HepG2 (cell line): ENCODE measurements at regions not wholly inside any gene's neighbourhood (a gene's known extent, or its start where the extent isn't known, plus 50 kb on each side); places are given as distances from the start of the nearest gene placed in this dataset.

Experiments used
- ATAC-seq: fragments of 200-7000 bp; cut with Tn5 transposase; 3 replicates; pipeline ENCODE4 v1.9.1; 2020; ENCODE audit warnings: mild to moderate bottlenecking, moderate library complexity
- BruUV-seq: library from RNA; stranded (reverse); fragments of 400-500 nt; replicated peaks from 2 replicates; lab custom pipeline; 2021; lab: Mats Ljungman, UMichigan
- CTCF ChIA-PET: fragments of 300-600 bp; formaldehyde crosslinking; extraction: SDS; loops from one replicate; lab custom pipeline; 2021; ENCODE audit warnings: low total read pairs, inconsistent platforms, low intra/inter-chr PET ratio; lab: Yijun Ruan, JAX
- POLR2A ChIA-PET: fragments of 350-600 bp; sonication (Branson Sonifier 250); formaldehyde crosslinking; loops from one replicate; lab custom pipeline; 2020; ENCODE audit warnings: antibody characterized with exemption, inconsistent platforms; lab: Yijun Ruan, JAX
- DNase-seq: peaks from one replicate; pipeline ENCODE4 v3.0.0-alpha.2; 2015; ENCODE audit warnings: low spot score
- FAIRE-seq: peaks from 3 replicates; lab custom pipeline; 2011; peaks lifted over from hg19 to GRCh38; lab: Jason Lieb, UNC
- H2AFZ ChIP-seq: one replicate; pipeline ENCODE4 v1.6.1; 2011; ENCODE audit warnings: low read length, inconsistent platforms
- H3K27ac ChIP-seq: fragments of 300-600 bp; 3 replicates; pipeline ENCODE4 v1.8.0; 2011; ENCODE audit warnings: mixed run types, mild to moderate bottlenecking, mixed read lengths, low read length, inconsistent platforms; ENCODE audit not compliant: insufficient read depth; ENCODE audit errors: extremely low read length
- H3K27me3 ChIP-seq, 2 experiments: fragments of 200-600 bp in 1 of 2; 2 replicates in 1 of 2; 3 replicates in 1 of 2; pipeline versions ENCODE4 v1.6.0 to v1.8.0; 2011; ENCODE audit warnings: low read length in 2 of 2, mild to moderate bottlenecking in 2 of 2, moderate library complexity in 2 of 2, inconsistent platforms in 1 of 2; ENCODE audit not compliant: insufficient read depth in 2 of 2, control insufficient read depth in 1 of 2
- H3K36me3 ChIP-seq, 2 experiments: fragments of 200-600 bp in 1 of 2; replicated peaks in 1 of 2; 2 replicates in 1 of 2; 3 replicates in 1 of 2; pipeline versions ENCODE4 v1.5.1 to v1.8.0; 2011; ENCODE audit warnings: low read length in 2 of 2, inconsistent platforms in 1 of 2; ENCODE audit not compliant: insufficient read depth in 2 of 2, control insufficient read depth in 1 of 2
- H3K4me1 ChIP-seq: 2 replicates; pipeline ENCODE4 v1.5.1; 2012; ENCODE audit warnings: low read length, inconsistent platforms; ENCODE audit not compliant: insufficient read depth
- H3K4me2 ChIP-seq: 2 replicates; pipeline ENCODE4 v1.6.0; 2011; ENCODE audit warnings: low read depth, low read length, inconsistent platforms
- H3K4me3 ChIP-seq, 3 experiments: fragments of 200-600 bp in 1 of 3; sonication (generic), shearing (Covaris generic) in 1 of 3; replicated peaks in 1 of 3; 2 replicates each; pipeline ENCODE4 v1.5.1; 2011 to 2016; ENCODE audit warnings: low read length in 3 of 3, inconsistent platforms in 2 of 3, low read depth in 2 of 3, mild to moderate bottlenecking in 2 of 3, control low read depth in 1 of 3, mixed read lengths in 1 of 3; ENCODE audit not compliant: insufficient read depth in 1 of 3
- H3K79me2 ChIP-seq: one replicate; pipeline ENCODE4 v1.6.1; 2011; ENCODE audit warnings: low read length, inconsistent platforms; ENCODE audit not compliant: insufficient read depth
- H3K9ac ChIP-seq: 2 replicates; pipeline ENCODE4 v1.6.0; 2011; ENCODE audit warnings: mild to moderate bottlenecking, low read depth, low read length, inconsistent platforms; ENCODE audit not compliant: insufficient read depth
- H3K9me3 ChIP-seq: 2 replicates; pipeline ENCODE4 v1.5.1; 2012; ENCODE audit warnings: mild to moderate bottlenecking, low read length
- H4K20me1 ChIP-seq: 2 replicates; pipeline ENCODE4 v1.6.0; 2011; ENCODE audit warnings: inconsistent platforms, mild to moderate bottlenecking, low read length, moderate library complexity; ENCODE audit not compliant: insufficient read depth
- CEBPG ChIP-seq: IDR thresholded peaks from 2 replicates; pipeline ENCODE4 v1.6.1; 2016
- HNF4A ChIP-seq: sonication (generic); formaldehyde crosslinking; IDR thresholded peaks from 2 replicates; pipeline ENCODE4 v1.4.0; 2020; ENCODE audit warnings: missing genetic modification reagents
- TBX2 ChIP-seq: sonication (generic); formaldehyde crosslinking; IDR thresholded peaks from 2 replicates; pipeline ENCODE4 v1.5.0; 2020; ENCODE audit warnings: missing genetic modification reagents, mild to moderate bottlenecking, borderline replicate concordance
- U2AF2 ChIP-seq: fragments of 200-400 bp; formaldehyde crosslinking; IDR thresholded peaks from 2 replicates; pipeline ENCODE4 v1.6.1; 2017; ENCODE audit warnings: low read depth, mild to moderate bottlenecking, low read length
- YY1 ChIP-seq: IDR thresholded peaks from 2 replicates; pipeline ENCODE4 v1.6.1; 2011; ENCODE audit warnings: low read length, low read depth, moderate library complexity, mild to moderate bottlenecking; ENCODE audit not compliant: insufficient read depth, insufficient replicate concordance
- ZNF136 ChIP-seq: sonication (generic); formaldehyde crosslinking; IDR thresholded peaks from 2 replicates; pipeline ENCODE4 v1.8.1; 2022; ENCODE audit warnings: low read depth, mild to moderate bottlenecking, moderate library complexity, missing genetic modification reagents
- ZSCAN21 ChIP-seq: sonication (generic); formaldehyde crosslinking; IDR thresholded peaks from 2 replicates; pipeline ENCODE4 v1.8.0; 2022; ENCODE audit warnings: mild to moderate bottlenecking, missing genetic modification reagents, moderate library complexity, borderline replicate concordance
- WGBS: methylation state at CpG from one replicate; pipeline ENCODE4 v1.1.6; 2017; ENCODE audit warnings: low lambda C conversion rate; 5-methylcytosine and 5-hydroxymethylcytosine counted together
- in situ Hi-C: cut with HindIII; loops from 2 replicates; pipeline ENCODE4 v1.10.0; 2017; ENCODE audit warnings: low pct_unique_long_range_greater_than_20kb; ENCODE audit not compliant: extremely low pct_ligation_motif_present
- intact Hi-C: fragments of 100-400 bp; cut with micrococcal nuclease; formaldehyde crosslinking; loops from one replicate; pipeline ENCODE4 v1.10.0; 2022; ENCODE audit not compliant: unreplicated experiment
- TF ChIP-seq, protein P1 (sequence below): sonication (generic); formaldehyde crosslinking; IDR thresholded peaks from 2 replicates; pipeline ENCODE4 v1.5.1; 2020; ENCODE audit warnings: mild to moderate bottlenecking, moderate library complexity, missing genetic modification reagents
- TF ChIP-seq, protein P2 (sequence below): sonication (generic); formaldehyde crosslinking; conservative IDR thresholded peaks from 2 replicates; pipeline ENCODE4 v1.4.0; 2020; ENCODE audit warnings: mild to moderate bottlenecking, missing genetic modification reagents, moderate library complexity
- TF ChIP-seq, protein P3 (sequence below): sonication (generic); formaldehyde crosslinking; IDR thresholded peaks from 2 replicates; pipeline ENCODE4 v1.4.0; 2020; ENCODE audit warnings: missing genetic modification reagents, mild to moderate bottlenecking, borderline replicate concordance
- TF ChIP-seq, protein P4 (sequence below): sonication (generic); formaldehyde crosslinking; IDR thresholded peaks from 2 replicates; pipeline ENCODE4 v1.9.0; 2021; ENCODE audit warnings: missing genetic modification reagents, borderline replicate concordance

DNA sequence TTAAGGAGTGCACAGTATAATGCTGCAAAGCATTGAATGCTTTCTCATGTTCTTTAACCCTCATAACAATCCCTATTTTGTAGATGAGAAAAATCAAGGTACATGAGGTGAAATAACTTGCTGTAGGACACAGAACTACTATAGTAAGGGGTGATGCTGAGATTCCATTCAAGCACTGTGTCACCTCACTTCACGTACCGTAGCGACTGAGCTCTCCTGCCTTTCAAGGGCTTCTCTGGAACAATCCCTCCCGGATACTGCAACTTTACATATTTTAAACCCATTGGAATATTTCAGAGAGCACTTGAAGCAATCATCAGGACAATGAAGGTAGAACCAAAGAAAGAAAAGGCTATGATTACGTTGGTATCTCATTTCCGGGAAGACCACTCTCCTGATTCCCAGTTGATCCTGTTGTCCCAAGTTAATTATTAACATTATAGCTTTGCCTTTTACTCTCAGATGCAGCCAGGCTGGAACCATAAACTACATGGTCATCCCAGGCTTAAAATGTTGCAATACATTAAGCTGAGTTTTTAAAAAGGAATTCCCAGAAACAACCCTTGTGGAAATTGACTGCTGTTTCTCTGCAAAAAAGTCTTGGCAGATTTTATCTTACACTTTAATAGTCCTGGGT is 252.2 kb upstream of the IGF1R start (continued):
- TF ChIP-seq, protein P1, sequence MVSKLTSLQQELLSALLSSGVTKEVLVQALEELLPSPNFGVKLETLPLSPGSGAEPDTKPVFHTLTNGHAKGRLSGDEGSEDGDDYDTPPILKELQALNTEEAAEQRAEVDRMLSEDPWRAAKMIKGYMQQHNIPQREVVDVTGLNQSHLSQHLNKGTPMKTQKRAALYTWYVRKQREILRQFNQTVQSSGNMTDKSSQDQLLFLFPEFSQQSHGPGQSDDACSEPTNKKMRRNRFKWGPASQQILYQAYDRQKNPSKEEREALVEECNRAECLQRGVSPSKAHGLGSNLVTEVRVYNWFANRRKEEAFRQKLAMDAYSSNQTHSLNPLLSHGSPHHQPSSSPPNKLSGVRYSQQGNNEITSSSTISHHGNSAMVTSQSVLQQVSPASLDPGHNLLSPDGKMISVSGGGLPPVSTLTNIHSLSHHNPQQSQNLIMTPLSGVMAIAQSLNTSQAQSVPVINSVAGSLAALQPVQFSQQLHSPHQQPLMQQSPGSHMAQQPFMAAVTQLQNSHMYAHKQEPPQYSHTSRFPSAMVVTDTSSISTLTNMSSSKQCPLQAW (CRISPR knock-in tag) = peak; percentile 21; the same call in 1 of the 2 replicates
- TF ChIP-seq TBX2 (CRISPR knock-in tag) = no peak
- TF ChIP-seq, protein P2, sequence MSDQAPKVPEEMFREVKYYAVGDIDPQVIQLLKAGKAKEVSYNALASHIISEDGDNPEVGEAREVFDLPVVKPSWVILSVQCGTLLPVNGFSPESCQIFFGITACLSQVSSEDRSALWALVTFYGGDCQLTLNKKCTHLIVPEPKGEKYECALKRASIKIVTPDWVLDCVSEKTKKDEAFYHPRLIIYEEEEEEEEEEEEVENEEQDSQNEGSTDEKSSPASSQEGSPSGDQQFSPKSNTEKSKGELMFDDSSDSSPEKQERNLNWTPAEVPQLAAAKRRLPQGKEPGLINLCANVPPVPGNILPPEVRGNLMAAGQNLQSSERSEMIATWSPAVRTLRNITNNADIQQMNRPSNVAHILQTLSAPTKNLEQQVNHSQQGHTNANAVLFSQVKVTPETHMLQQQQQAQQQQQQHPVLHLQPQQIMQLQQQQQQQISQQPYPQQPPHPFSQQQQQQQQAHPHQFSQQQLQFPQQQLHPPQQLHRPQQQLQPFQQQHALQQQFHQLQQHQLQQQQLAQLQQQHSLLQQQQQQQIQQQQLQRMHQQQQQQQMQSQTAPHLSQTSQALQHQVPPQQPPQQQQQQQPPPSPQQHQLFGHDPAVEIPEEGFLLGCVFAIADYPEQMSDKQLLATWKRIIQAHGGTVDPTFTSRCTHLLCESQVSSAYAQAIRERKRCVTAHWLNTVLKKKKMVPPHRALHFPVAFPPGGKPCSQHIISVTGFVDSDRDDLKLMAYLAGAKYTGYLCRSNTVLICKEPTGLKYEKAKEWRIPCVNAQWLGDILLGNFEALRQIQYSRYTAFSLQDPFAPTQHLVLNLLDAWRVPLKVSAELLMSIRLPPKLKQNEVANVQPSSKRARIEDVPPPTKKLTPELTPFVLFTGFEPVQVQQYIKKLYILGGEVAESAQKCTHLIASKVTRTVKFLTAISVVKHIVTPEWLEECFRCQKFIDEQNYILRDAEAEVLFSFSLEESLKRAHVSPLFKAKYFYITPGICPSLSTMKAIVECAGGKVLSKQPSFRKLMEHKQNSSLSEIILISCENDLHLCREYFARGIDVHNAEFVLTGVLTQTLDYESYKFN (CRISPR knock-in tag) = no peak
- 0 out of 2 replicates have a peak, but pooled peaks have one; percentile 5 for TF ChIP-seq CEBPG (CRISPR knock-in tag)

DNA sequence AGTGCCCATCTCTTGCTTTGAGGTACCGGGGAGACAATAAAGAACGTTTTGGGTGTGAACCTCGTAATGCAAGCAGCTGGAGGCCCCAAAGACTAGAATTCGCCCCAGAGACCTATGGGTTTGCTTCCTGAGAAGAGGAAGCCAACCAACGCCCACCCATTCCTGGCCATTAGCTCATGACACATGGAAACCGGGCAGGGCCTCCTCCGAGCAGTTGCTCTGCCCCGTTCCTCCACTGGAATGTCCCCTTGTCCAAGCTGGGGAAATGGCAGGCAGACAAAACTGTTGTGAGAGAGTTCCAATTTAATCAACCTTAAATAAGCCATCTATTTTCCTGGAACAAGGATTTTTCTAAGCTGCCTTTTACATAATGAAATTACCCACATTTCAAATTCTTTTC is 250.9 kb upstream of the IGF1R start:
- CTCF ChIA-PET = no interaction called here
- Histone ChIP-seq H3K27ac (no peak overlapping the region), H3K36me3 (no peaks in the 10 kb centered on the region), H3K9me3 (no peaks in the 10 kb centered on the region), H4K20me1 (no peaks in the 10 kb centered on the region), H3K4me2 (no peak overlapping the region), H3K9ac (no peak overlapping the region), H2AFZ (no peak overlapping the region), H3K27me3 (peaks cover 0 to 6% of the 10 kb centered on the region in 2 experiments; a peak in 2 of 5 replicates), H3K4me1 (peaks cover 9% of the 10 kb centered on the region; the same call in 1 of the 2 replicates), H3K4me3 (no peak overlapping the region), H3K79me2 (no peaks in the 10 kb centered on the region)
- POLR2A ChIA-PET = no interaction called here
- DNase-seq (no peak), ATAC-seq (no peak), FAIRE-seq (no peak)
- no TSS peak for BruUV-seq
- intact Hi-C loops (no loop called here), in situ Hi-C loops (no loop called here)
- 29% methylated on average over 4 of the region's 8 CpGs for WGBS
- TF ChIP-seq HNF4A (CRISPR knock-in tag) (no peak), ZSCAN21 (CRISPR knock-in tag) (no peak), YY1 (no peak), U2AF2 (no peak), ZNF136 (CRISPR knock-in tag) (no peak)
- TF ChIP-seq, protein P3, sequence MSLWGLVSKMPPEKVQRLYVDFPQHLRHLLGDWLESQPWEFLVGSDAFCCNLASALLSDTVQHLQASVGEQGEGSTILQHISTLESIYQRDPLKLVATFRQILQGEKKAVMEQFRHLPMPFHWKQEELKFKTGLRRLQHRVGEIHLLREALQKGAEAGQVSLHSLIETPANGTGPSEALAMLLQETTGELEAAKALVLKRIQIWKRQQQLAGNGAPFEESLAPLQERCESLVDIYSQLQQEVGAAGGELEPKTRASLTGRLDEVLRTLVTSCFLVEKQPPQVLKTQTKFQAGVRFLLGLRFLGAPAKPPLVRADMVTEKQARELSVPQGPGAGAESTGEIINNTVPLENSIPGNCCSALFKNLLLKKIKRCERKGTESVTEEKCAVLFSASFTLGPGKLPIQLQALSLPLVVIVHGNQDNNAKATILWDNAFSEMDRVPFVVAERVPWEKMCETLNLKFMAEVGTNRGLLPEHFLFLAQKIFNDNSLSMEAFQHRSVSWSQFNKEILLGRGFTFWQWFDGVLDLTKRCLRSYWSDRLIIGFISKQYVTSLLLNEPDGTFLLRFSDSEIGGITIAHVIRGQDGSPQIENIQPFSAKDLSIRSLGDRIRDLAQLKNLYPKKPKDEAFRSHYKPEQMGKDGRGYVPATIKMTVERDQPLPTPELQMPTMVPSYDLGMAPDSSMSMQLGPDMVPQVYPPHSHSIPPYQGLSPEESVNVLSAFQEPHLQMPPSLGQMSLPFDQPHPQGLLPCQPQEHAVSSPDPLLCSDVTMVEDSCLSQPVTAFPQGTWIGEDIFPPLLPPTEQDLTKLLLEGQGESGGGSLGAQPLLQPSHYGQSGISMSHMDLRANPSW (CRISPR knock-in tag) = no peak
- TF ChIP-seq, protein P4, sequence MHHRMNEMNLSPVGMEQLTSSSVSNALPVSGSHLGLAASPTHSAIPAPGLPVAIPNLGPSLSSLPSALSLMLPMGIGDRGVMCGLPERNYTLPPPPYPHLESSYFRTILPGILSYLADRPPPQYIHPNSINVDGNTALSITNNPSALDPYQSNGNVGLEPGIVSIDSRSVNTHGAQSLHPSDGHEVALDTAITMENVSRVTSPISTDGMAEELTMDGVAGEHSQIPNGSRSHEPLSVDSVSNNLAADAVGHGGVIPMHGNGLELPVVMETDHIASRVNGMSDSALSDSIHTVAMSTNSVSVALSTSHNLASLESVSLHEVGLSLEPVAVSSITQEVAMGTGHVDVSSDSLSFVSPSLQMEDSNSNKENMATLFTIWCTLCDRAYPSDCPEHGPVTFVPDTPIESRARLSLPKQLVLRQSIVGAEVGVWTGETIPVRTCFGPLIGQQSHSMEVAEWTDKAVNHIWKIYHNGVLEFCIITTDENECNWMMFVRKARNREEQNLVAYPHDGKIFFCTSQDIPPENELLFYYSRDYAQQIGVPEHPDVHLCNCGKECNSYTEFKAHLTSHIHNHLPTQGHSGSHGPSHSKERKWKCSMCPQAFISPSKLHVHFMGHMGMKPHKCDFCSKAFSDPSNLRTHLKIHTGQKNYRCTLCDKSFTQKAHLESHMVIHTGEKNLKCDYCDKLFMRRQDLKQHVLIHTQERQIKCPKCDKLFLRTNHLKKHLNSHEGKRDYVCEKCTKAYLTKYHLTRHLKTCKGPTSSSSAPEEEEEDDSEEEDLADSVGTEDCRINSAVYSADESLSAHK (CRISPR knock-in tag) = no peak
